Uterus (tissue), 3 donors: ENCODE measurements at regions not wholly inside any gene's neighbourhood (a gene's known extent, or its start where the extent isn't known, plus 50 kb on each side); places are given as distances from the start of the nearest gene placed in this dataset.

Experiments
- DNase-seq, 2 donors: peaks; one replicate each; pipeline ENCODE4 v3.0.0-alpha.2; 2019 to 2020
- H3K27ac ChIP-seq, 2 donors: fragments of 200-600 bp; sonication (generic); 1 replicate in 1 of 2; 2 replicates in 1 of 2; pipeline ENCODE4 v1.5.1; 2016 to 2018
- H3K27me3 ChIP-seq, 2 donors: fragments of 200-600 bp; sonication (generic); one replicate each; pipeline ENCODE4 v1.5.1; 2018 to 2019; ENCODE audit warnings: control low read depth in 1 of 2
- H3K36me3 ChIP-seq, 2 donors: fragments of 200-600 bp; sonication (generic); one replicate each; pipeline ENCODE4 v1.5.1; 2019; ENCODE audit warnings: control low read depth in 1 of 2
- H3K4me1 ChIP-seq, 2 donors: fragments of 200-600 bp; sonication (generic); one replicate each; pipeline ENCODE4 v1.5.1; 2018 to 2019; ENCODE audit warnings: control low read depth in 1 of 2
- H3K4me3 ChIP-seq, 2 donors: fragments of 200-600 bp; sonication (generic); 1 replicate in 1 of 2; 2 replicates in 1 of 2; pipeline ENCODE4 v1.5.1; 2018 to 2019; ENCODE audit warnings: mild to moderate bottlenecking in 1 of 2
- H3K9me3 ChIP-seq, 2 donors: fragments of 200-600 bp; sonication (generic); one replicate each; pipeline ENCODE4 v1.5.1; 2019; ENCODE audit warnings: control low read depth in 1 of 2
- POLR2A ChIP-seq, 2 donors: fragments of 450-650 bp; IDR thresholded peaks; one replicate each; pipeline ENCODE4 v1.6.1; 2016; ENCODE audit warnings: antibody characterized with exemption in 2 of 2, mild to moderate bottlenecking in 1 of 2, moderate library complexity in 1 of 2
- intact Hi-C: fragments of 100-400 bp; cut with DNase I; formaldehyde crosslinking; loops from one replicate; pipeline ENCODE4 v1.15.1; 2023; ENCODE audit warnings: low total_unique reads
- TF ChIP-seq, protein P1 (sequence below), 4 experiments: fragments of 200-600 bp in 2 of 4; fragments of 450-650 bp in 2 of 4; sonication (generic) in 2 of 4; IDR thresholded peaks; one replicate each; pipeline ENCODE4 v1.5.1; 2016 to 2019; ENCODE audit warnings: antibody characterized with exemption in 4 of 4, mild to moderate bottlenecking in 2 of 4, moderate library complexity in 1 of 4
- donor health status: DM: yes; HTN: yes; CAD: no.

DNA sequence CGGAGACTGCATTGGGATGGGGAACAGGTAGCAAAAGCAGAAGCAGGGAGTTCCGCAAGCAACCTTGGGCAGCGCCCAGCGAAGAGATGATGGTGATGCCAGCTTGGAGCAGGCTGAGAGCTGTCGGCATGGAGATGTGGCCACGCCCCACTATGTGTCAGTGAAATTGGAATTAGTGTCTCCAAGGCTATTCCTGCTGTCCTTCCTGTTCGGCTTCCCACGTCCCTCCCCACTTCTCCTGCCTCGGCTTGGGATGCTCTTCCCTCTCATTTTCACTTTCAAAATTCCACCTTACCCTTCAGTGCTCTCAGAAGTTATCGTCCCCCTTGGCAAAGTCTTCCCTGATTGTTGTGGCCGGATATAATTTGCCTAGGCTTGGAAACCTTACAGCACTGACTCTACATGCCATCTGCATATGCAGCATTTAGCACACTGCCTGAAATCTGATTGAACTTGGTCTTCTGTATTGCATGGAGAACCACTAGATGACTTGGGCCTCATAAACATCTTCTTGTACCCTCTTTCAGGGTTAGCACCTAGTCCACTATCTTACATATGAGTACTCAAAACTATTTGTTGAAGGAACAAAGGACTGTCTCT is 270.7 kb upstream of the RUNX1 start:
- TF ChIP-seq, protein P1, sequence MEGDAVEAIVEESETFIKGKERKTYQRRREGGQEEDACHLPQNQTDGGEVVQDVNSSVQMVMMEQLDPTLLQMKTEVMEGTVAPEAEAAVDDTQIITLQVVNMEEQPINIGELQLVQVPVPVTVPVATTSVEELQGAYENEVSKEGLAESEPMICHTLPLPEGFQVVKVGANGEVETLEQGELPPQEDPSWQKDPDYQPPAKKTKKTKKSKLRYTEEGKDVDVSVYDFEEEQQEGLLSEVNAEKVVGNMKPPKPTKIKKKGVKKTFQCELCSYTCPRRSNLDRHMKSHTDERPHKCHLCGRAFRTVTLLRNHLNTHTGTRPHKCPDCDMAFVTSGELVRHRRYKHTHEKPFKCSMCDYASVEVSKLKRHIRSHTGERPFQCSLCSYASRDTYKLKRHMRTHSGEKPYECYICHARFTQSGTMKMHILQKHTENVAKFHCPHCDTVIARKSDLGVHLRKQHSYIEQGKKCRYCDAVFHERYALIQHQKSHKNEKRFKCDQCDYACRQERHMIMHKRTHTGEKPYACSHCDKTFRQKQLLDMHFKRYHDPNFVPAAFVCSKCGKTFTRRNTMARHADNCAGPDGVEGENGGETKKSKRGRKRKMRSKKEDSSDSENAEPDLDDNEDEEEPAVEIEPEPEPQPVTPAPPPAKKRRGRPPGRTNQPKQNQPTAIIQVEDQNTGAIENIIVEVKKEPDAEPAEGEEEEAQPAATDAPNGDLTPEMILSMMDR (IDR thresholded peaks at IDR 0.05): no peak
- TF ChIP-seq POLR2A (IDR thresholded peaks at IDR 0.05): no peak
- Histone ChIP-seq H3K4me1 (peaks cover 0 to 4% of the 10 kb centered on the region in 2 donors), H3K27me3 (no peaks in the 10 kb centered on the region), H3K36me3 (no peaks in the 10 kb centered on the region), H3K9me3 (no peaks in the 10 kb centered on the region), H3K4me3 (no peak overlapping the region), H3K27ac (no peak overlapping the region)
- intact Hi-C loops: no loop called here
- DNase-seq: no peak

DNA sequence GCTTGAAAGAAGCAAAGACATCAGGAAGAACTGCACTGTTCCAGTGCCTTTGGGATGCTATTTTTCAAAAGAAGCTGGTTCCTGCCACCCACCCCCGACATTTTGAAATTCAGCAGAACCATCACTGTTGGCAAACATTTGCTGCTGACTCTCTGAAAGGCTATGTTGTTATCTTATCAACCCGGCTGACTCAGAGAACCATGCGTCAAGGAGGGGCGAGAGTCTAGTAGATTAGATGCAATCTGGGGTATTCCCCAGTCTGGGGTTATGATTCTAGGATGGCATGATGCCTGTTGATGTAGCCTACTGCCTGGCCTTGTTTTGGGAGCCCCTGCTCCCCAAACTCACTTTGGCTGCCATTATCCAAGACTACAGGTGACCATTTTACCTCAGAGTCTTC is 267.8 kb upstream of the RUNX1 start:
- Histone ChIP-seq H3K4me1 (no peaks in the 10 kb centered on the region), H3K27ac (no peak overlapping the region), H3K9me3 (no peaks in the 10 kb centered on the region), H3K4me3 (no peak overlapping the region), H3K27me3 (no peaks in the 10 kb centered on the region), H3K36me3 (no peaks in the 10 kb centered on the region)
- TF ChIP-seq, protein P1 (IDR thresholded peaks at IDR 0.05): no peak
- TF ChIP-seq POLR2A (IDR thresholded peaks at IDR 0.05): no peak
- no peak for DNase-seq
- intact Hi-C loops: no loop called here

DNA sequence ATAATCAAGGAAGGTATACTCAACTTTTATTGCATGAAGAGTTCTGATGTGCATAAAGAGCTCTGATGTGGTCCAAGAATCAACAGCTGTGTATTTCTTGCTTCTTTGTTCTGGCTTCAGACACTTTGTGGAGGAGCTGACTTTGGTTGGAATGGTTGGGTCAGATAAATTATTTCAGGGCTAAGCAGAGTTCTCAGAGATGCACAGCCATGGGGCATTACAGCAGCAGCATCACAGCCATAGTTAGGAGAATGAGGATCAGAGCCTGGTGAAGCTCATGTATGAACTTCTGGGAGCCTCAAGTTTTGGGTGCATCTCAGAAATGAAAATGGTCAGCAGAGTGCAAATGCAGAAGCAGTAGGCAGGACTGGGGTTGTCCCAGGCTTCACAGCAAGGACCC is 267.4 kb upstream of the RUNX1 start:
- DNase-seq: no peak
- no peak for TF ChIP-seq POLR2A (IDR thresholded peaks at IDR 0.05)
- TF ChIP-seq, protein P1 (IDR thresholded peaks at IDR 0.05): no peak
- no peak overlapping the region for H3K27ac ChIP-seq
- H3K27me3 ChIP-seq: no peaks in the 10 kb centered on the region
- no peaks in the 10 kb centered on the region for H3K36me3 ChIP-seq
- H3K4me3 ChIP-seq: no peak overlapping the region
- intact Hi-C loops: no loop called here
- H3K4me1 ChIP-seq: no peaks in the 10 kb centered on the region
- no peaks in the 10 kb centered on the region for H3K9me3 ChIP-seq

DNA sequence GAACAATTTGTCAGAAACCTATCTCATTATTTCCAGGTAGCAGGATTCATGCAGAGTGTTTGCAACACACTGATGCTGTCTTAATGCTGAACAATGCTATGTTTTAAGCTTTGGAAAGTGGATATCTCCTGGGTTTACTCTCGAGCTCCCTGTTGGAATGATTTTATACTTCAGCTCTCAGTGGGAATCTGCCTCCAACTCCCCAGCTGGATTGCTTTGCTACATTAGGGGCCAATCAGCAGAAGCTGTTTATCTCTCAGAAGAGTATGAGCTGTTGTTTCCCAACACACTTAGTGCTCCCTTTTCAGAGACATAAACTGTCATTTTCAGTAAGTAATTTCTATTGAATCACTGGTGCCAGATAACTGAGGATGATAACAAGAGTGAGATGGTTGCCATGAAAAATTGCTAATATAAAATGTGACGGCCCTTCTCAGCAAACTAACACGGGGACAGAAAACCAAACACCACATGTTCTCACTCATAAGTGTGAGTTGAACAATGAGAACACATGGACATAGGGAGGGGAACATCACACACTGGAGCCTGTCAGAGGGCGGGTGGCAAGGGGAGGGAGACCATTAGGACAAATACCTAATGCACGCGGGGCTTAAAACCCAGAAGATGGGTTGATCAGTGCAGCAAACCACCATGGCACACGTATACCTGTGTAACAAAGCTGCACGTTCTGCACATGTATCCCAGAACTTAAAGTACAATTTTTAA is 265.9 kb upstream of the RUNX1 start:
- no peaks in the 10 kb centered on the region for H3K9me3 ChIP-seq
- H3K4me1 ChIP-seq: no peaks in the 10 kb centered on the region
- intact Hi-C loops: no loop called here
- DNase-seq: no peak
- no peak overlapping the region for H3K4me3 ChIP-seq
- H3K27ac ChIP-seq: no peak overlapping the region
- TF ChIP-seq POLR2A (IDR thresholded peaks at IDR 0.05): no peak
- TF ChIP-seq, protein P1 (IDR thresholded peaks at IDR 0.05): no peak
- H3K36me3 ChIP-seq: no peaks in the 10 kb centered on the region
- no peaks in the 10 kb centered on the region for H3K27me3 ChIP-seq

DNA sequence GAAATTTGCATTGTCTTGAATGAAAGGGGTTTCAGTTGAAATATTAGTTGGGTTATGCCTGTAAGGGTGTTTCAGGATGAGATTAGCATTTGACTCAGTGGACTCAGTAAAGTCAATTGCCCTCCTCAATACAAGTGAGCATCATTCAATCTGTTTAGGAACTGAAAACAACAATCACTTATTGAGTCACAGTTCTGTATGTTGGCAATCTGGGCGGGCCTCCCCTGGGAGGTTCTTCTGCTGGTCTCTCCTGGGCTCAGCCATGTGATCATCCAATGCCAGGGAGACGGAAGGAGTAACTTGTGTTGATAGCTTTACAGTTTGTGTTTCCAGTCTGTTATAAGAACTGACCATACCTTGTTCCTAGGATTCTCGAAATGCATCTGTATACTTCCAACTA is 262.9 kb upstream of the RUNX1 start:
- H3K36me3 ChIP-seq: no peaks in the 10 kb centered on the region
- intact Hi-C loops: no loop called here
- H3K9me3 ChIP-seq: no peaks in the 10 kb centered on the region
- H3K27ac ChIP-seq: no peak overlapping the region
- TF ChIP-seq, protein P1 (IDR thresholded peaks at IDR 0.05): no peak
- no peak for TF ChIP-seq POLR2A (IDR thresholded peaks at IDR 0.05)
- H3K27me3 ChIP-seq: no peaks in the 10 kb centered on the region
- no peak overlapping the region for H3K4me3 ChIP-seq
- DNase-seq: no peak
- no peaks in the 10 kb centered on the region for H3K4me1 ChIP-seq
